Urinary bladder (tissue), 3 donors: ENCODE measurements at regions not wholly inside any gene's neighbourhood (a gene's known extent, or its start where the extent isn't known, plus 50 kb on each side); places are given as distances from the start of the nearest gene placed in this dataset.

ENCODE experiments used
- DNase-seq: peaks from one replicate; pipeline ENCODE4 v3.0.0-alpha.2; 2015; ENCODE audit errors: extremely low spot score
- H3K27ac ChIP-seq: one replicate; pipeline ENCODE4 v1.5.1; 2013; ENCODE audit warnings: low read depth, mild to moderate bottlenecking, moderate library complexity
- H3K36me3 ChIP-seq: one replicate; pipeline ENCODE4 v1.6.1; 2013; ENCODE audit warnings: mild to moderate bottlenecking, moderate library complexity; ENCODE audit not compliant: insufficient read depth
- H3K4me1 ChIP-seq: one replicate; pipeline ENCODE4 v1.6.1; 2013; ENCODE audit warnings: mild to moderate bottlenecking, moderate library complexity; ENCODE audit not compliant: insufficient read depth
- H3K4me3 ChIP-seq: one replicate; pipeline ENCODE4 v1.5.1; 2013; ENCODE audit warnings: low read depth, low read length
- WGBS: extraction: QIAGEN DNeasy Blood & Tissue Kit; methylation state at CpG from one replicate; pipeline ENCODE4 v1.1.7; 2013; 5-methylcytosine and 5-hydroxymethylcytosine counted together
- donor health status: healthy with polysubstance abuse.
- donor health status: healthy.

DNA sequence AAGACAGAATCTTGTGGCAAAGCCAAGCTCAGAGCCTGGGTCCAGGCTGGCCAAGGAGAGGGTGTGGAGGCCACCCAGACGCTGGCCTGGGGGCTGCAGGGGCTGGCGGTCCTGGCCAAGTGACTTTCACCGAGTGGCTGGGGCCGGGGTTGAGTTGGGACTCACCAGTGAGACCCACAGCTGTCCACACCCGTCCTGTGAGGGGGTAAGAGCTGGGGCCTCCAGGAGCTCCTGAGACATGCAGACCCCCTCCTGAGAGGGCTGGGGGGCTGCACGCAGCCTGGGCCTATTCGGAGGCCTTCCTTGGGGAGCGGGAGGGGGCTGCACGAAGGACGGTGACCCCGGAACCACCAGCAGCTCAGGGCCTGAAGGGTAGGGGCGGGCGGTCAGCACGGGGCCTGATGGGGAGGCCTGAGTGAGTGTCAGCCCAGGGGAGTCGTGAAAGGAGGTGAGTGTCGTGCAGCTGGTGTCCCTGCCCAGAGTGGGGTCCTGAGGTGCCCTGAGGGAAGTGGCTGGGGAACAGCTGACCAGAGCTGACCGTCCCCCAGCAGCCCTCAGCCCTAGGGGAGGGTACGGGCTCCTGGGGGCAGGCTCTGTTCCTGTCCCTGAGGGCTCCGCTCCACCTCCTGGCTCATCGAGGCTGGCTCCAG is 100.9 kb downstream of the FOXL3 start:
- 84% methylated on average over 20 of the region's 20 CpGs for WGBS
- DNase-seq = no peak
- Histone ChIP-seq H3K4me3 (no peak overlapping the region), H3K36me3 (no peaks in the 10 kb centered on the region), H3K4me1 (no peaks in the 10 kb centered on the region), H3K27ac (no peak overlapping the region)

GRCh38 chr7:391411-391951 is 101.5 kb downstream of the FOXL3 start:
- Histone ChIP-seq H3K4me1 (no peaks in the 10 kb centered on the region), H3K4me3 (no peak overlapping the region), H3K27ac (no peak overlapping the region), H3K36me3 (no peaks in the 10 kb centered on the region)
- DNase-seq = no peak
- 84% methylated on average over 26 of the region's 26 CpGs for WGBS

GRCh38 chr7:391961-392524 is 102.1 kb downstream of the FOXL3 start:
- 90% methylated on average over 25 of the region's 25 CpGs for WGBS
- Histone ChIP-seq H3K27ac (no peak overlapping the region), H3K4me3 (no peak overlapping the region), H3K36me3 (no peaks in the 10 kb centered on the region), H3K4me1 (no peaks in the 10 kb centered on the region)
- DNase-seq = no peak

DNA sequence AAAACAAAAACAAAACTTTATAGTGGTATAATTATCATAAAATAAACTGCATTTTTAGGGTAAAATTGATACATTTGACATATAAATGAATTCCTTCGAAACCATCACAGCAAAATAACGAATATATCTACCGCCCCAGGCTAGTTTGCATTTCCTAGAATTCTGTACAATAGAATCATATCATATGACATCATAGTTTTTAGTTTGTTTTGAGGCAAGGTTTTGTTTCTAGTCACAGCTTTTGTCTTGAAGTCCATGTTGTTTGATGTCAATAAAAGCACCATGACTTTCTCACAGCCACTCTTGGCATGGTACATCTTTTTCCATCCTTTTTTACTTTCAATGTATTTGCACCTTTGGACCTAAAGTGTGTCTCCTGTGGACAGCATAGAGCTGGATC is 102.9 kb downstream of the FOXL3 start:
- DNase-seq = no peak
- H3K27ac ChIP-seq = no peak overlapping the region
- 89% methylated on average over 3 of the region's 3 CpGs for WGBS
- no peak overlapping the region for H3K4me3 ChIP-seq
- no peaks in the 10 kb centered on the region for H3K4me1 ChIP-seq
- H3K36me3 ChIP-seq = no peaks in the 10 kb centered on the region

GRCh38 chr7:395643-396042 is 105.7 kb downstream of the FOXL3 start:
- Histone ChIP-seq H3K4me3 (no peak overlapping the region), H3K36me3 (no peaks in the 10 kb centered on the region), H3K27ac (no peak overlapping the region), H3K4me1 (no peaks in the 10 kb centered on the region)
- no peak for DNase-seq

DNA sequence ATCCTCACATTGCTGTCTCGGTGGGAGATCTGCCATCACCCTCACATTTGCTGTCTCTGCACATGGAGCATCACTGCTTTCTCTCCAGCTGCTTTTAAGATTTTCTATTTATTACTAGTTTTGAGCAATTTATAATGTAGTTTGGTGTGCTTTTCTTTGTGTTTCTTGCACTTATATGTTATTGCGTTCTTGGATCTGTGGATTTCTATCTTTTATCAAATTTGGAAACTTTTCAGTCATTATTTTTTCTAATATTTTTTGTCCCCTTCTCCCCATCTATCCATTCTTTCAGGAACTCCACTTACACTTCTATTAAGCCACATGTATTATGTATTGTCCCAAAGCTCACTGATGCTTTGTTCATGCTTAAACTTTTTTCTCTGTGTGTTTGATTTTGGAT is 108.9 kb downstream of the FOXL3 start:
- Histone ChIP-seq H3K4me1 (no peaks in the 10 kb centered on the region), H3K4me3 (no peak overlapping the region), H3K27ac (no peak overlapping the region), H3K36me3 (no peaks in the 10 kb centered on the region)
- DNase-seq = no peak
- WGBS = 93% methylated on average over 2 of the region's 2 CpGs

- Histone ChIP-seq H3K36me3 (no peaks in the 10 kb centered on the region), H3K4me1 (no peaks in the 10 kb centered on the region), H3K4me3 (no peak overlapping the region), H3K27ac (no peak overlapping the region)
- no peak for DNase-seq
- WGBS = 80% methylated on average over 9 of the region's 9 CpGs
Observed at GRCh38 chr7:400901-401485, 111.0 kb downstream of the FOXL3 start.

GRCh38 chr7:401495-401894 is 111.5 kb downstream of the FOXL3 start:
- Histone ChIP-seq H3K4me1 (no peaks in the 10 kb centered on the region), H3K4me3 (no peak overlapping the region), H3K36me3 (no peaks in the 10 kb centered on the region), H3K27ac (no peak overlapping the region)
- WGBS = 92% methylated on average over 11 of the region's 11 CpGs
- no peak for DNase-seq

DNA sequence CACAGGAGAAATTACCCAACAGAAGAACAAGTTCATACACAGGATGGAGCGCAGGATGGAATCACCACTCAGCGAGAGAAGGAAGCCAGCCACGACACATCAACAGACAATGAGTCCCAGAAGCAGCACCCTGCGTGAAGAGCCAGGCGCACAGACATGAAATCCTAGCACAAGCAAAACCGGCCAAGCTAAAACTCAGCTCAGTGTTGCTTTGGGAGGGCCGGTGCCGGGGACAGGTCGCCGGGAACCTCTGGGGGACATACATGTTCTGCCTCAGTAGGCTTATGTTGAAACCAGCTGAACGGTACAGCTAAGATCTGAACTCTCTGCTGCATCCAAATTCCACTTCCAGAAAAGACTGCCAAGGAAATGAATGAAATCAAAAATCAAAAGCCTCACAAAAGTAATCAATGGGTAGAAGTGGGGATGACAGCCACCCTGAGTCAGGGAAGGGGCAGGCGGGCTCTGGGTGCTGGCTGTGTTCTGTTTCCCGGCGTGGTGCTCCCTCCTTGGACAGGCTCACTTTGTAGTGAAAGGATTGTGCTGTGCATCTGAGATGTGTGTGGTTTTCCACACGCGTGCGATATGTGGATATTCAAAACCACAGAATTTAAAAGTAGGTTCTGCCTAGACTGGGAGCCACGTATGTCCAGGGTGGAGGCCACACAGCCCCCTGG is 114.7 kb downstream of the PDGFA start:
- H3K4me1 ChIP-seq = no peaks in the 10 kb centered on the region
- no peak overlapping the region for H3K27ac ChIP-seq
- H3K36me3 ChIP-seq = no peaks in the 10 kb centered on the region
- DNase-seq = no peak
- WGBS = 87% methylated on average over 18 of the region's 18 CpGs
- no peak overlapping the region for H3K4me3 ChIP-seq

DNA sequence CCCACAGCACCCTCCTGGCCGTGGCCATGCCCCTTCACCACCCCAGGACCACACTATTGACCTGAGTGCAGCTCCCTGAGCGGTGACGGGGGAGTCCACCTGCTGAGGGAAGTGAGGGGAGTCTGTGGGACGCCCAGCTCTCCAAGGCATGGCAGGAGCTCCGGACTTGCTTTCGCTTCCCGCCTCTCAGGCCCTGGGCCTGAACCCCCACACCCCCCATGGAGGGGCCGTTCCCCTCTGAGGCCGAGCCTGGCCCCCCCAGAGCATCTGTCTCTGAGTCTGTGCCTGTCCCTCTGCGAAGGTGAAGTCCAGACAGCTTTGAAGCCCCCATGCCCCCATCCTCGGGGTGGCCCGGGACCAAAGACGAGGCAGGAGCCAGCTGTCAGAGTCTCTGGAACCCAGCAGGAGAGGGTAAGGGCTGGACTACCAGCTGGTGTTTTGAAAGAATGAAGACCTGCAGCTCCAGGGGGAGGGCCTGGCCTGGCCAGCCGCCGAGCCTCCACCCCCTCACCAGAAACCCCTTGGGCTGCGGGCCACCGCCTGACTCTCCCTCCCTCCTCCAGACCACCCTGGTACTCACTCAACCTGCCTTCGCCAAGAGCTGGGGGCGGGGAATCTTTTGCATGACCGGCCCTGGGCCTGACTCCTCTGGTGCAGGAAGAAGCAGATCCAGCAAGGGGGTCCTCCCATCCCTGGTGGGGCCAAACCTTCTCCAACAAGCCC is 114.0 kb downstream of the PDGFA start:
- Histone ChIP-seq H3K4me3 (no peak overlapping the region), H3K36me3 (no peaks in the 10 kb centered on the region), H3K4me1 (no peaks in the 10 kb centered on the region), H3K27ac (no peak overlapping the region)
- 50% methylated on average over 20 of the region's 20 CpGs for WGBS
- no peak for DNase-seq

DNA sequence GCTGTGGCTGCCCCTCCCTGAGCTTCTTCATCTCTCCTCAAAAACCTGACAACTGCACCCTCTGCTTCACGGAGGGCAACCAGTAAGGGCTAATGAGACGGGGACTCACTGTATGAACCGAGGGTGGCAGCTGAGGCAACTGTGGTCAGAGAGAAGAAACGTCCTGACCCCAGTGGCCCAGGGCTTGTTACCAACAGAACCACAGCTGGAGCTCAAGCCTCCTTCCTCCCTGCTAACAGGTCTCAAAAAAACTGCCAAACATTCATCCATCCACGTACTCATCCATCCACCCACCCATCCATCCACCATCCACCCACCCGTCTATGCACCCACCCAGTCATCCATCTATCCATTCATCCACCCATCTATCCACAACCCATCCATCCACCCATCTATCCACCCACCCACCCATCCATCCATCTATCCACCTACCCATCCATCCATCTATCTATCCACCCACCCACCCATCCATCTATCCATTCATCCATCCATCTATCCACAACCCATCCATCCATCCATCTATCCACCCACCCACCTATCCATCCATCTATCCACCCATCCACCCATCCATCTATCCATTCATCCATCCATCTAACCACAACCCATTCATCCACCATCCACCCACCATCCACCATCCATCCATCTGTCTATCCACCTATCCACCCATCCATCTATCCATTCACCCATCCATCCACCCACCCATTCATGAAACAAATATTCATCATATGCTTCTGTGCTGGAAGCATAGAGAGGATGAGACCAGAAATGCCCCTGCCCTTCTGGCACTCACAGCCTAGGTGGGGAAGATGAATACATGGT is 111.7 kb downstream of the PDGFA start:
- Histone ChIP-seq H3K4me1 (no peaks in the 10 kb centered on the region), H3K36me3 (no peaks in the 10 kb centered on the region), H3K4me3 (no peak overlapping the region), H3K27ac (no peak overlapping the region)
- no peak for DNase-seq
- 81% methylated on average over 6 of the region's 6 CpGs for WGBS

DNA sequence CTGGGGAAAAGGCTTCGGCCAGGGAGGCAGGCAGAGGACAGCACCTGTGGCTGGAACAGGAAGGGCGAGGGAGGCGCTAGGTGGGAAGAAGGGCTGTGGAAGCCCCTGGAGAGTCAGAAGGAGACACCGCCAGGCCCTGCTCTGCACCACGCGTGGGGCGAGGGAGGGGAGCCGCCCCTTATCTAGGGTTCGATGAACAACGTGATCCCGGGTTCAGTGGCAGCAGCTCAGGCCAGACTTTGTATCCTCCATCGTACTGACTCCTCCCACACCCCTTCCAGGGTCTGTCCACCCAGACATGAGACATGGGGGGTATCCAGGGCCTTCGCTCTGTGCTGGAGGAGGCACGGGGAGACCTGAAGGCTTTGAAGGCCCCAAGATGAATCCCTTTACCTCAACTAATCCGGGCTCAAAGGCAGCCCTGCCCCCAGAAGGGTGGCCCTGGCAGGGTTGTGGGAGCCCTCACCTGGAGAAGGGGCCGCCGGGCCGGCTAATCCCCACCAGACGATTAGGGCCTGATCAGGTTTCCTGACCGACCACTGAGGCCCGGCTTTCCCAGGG is 110.8 kb downstream of the PDGFA start:
- Histone ChIP-seq H3K36me3 (no peaks in the 10 kb centered on the region), H3K4me3 (no peak overlapping the region), H3K4me1 (no peaks in the 10 kb centered on the region), H3K27ac (no peak overlapping the region)
- 72% methylated on average over 21 of the region's 21 CpGs for WGBS
- no peak for DNase-seq
